Naive B cell (primary cell): ENCODE measurements at regions not wholly inside any gene's neighbourhood (a gene's known extent, or its start where the extent isn't known, plus 50 kb on each side); places are given as distances from the start of the nearest gene placed in this dataset.
A peak's percentile ranks its signal among the peaks of the same experiment; 100 is the strongest.
"Not testable (repeated sequence)": the region's sequence is repeated elsewhere in the genome, so short reads cannot be mapped to it uniquely, and the experiment has no call there.

Source experiments
- ATAC-seq, 2 donors: fragments of 150-1000 bp; cut with Tn5 transposase; 2 replicates each; pipeline ENCODE4 v1.10.0; 2021; ENCODE audit warnings: low read depth in 2 of 2, mild to moderate bottlenecking in 2 of 2, moderate library complexity in 2 of 2
- DNase-seq: peaks from one replicate; pipeline ENCODE4 v3.0.0; 2022
- H3K27ac Mint-ChIP-seq, 6 donors: one replicate each; pipeline ENCODE4 v1.8.0; 2020 to 2022; ENCODE audit warnings: mild to moderate bottlenecking in 6 of 6, mixed read lengths in 6 of 6, moderate library complexity in 5 of 6, inconsistent platforms in 2 of 6
- H3K27me3 Mint-ChIP-seq, 3 donors: one replicate each; pipeline ENCODE4 v1.8.0; 2021 to 2022; ENCODE audit warnings: mixed read lengths in 3 of 3, mild to moderate bottlenecking in 1 of 3
- H3K36me3 Mint-ChIP-seq, 2 donors: one replicate each; pipeline ENCODE4 v1.8.0; 2020 to 2022; ENCODE audit warnings: mixed read lengths in 2 of 2, inconsistent platforms in 1 of 2, mild to moderate bottlenecking in 1 of 2
- H3K4me1 Mint-ChIP-seq, 3 donors: one replicate each; pipeline ENCODE4 v1.8.0; 2020 to 2022; ENCODE audit warnings: mixed read lengths in 3 of 3, inconsistent platforms in 1 of 3, mild to moderate bottlenecking in 1 of 3, moderate library complexity in 1 of 3
- H3K4me3 Mint-ChIP-seq, 8 donors: one replicate each; pipeline ENCODE4 v1.8.0; 2020 to 2022; ENCODE audit warnings: mild to moderate bottlenecking in 8 of 8, mixed read lengths in 8 of 8, moderate library complexity in 8 of 8, inconsistent platforms in 2 of 8
- H3K9me3 Mint-ChIP-seq, 7 donors: one replicate each; pipeline ENCODE4 v1.8.0; 2020 to 2022; ENCODE audit warnings: mixed read lengths in 7 of 7, mild to moderate bottlenecking in 5 of 7, inconsistent platforms in 2 of 7, moderate library complexity in 1 of 7

DNA sequence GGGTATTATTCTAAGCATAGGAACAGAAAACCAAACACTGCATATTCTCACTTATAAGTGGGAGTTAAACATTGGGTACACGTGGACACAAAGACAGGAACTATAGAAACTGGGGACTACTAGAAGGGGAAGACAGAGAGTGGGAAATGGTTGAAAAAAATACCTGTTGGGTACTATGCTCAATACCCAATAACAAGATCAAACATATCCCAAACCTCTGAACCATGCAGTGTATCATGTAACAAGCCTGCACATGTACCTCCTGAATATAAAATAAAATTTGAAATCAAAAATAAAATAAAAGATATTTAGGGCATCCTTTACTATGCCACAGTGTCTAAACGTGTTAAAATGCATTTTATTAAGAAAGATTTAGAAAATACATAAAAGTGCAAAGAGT is 221.0 kb upstream of the TFPI start:
- H3K4me3 Mint-ChIP-seq, result no peak overlapping the region
- H3K27ac Mint-ChIP-seq, result no peak overlapping the region
- ATAC-seq, result no peak
- no peaks in the 10 kb centered on the region for H3K36me3 Mint-ChIP-seq
- no peaks in the 10 kb centered on the region for H3K4me1 Mint-ChIP-seq
- no peaks in the 10 kb centered on the region for H3K27me3 Mint-ChIP-seq
- peaks cover 0 to 7% (median 3%) of the 10 kb centered on the region in 7 donors for H3K9me3 Mint-ChIP-seq
- DNase-seq, result no peak

DNA sequence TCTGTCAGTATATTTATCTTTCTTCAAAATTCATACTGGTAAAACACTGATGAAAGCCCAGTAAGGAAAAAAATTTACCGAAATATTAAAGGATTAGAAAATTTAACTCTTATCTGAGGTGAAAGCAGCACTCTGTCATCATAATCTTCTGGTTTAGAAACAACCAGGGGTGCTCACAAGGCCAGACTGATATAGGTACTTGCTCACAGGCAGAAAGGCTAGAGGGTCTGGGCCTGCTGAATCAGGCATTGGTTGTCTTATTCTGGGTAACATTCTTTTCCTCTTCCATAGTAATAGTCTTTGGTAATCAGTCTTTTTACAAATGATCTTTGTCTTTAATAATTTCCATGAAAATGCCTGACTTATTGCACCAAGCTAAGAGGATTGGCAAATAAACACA is 221.4 kb upstream of the TFPI start:
- H3K4me1 Mint-ChIP-seq, result no peaks in the 10 kb centered on the region
- DNase-seq (no peak), ATAC-seq (no peak)
- H3K4me3 Mint-ChIP-seq, result no peak overlapping the region
- H3K9me3 Mint-ChIP-seq, result peaks cover 0 to 7% (median 3%) of the 10 kb centered on the region in 7 donors
- no peak overlapping the region for H3K27ac Mint-ChIP-seq
- no peaks in the 10 kb centered on the region for H3K36me3 Mint-ChIP-seq
- no peaks in the 10 kb centered on the region for H3K27me3 Mint-ChIP-seq

DNA sequence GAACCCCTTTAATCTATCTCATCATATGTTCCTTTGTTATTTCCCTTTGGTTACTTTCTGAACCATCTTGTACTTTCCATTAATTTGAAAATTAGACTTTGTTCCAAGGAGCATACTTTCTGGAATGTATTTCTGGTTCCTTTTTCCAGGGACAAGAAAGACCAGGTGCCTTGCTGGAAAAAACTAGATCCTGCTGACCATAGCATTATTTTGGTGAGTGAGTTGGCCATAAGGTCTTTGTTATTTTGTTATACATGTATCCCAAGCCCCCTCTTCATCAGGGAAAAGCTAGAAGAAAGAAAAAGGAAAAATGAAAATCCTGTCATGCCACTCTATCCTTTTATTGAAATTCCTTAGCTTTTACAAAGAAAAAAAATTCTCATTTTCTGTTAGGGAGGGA is 228.1 kb upstream of the TFPI start:
- no peak for DNase-seq
- no peak for ATAC-seq
- H3K4me3 Mint-ChIP-seq, result no peak overlapping the region
- H3K4me1 Mint-ChIP-seq, result no peaks in the 10 kb centered on the region
- no peaks in the 10 kb centered on the region for H3K27me3 Mint-ChIP-seq
- no peaks in the 10 kb centered on the region for H3K36me3 Mint-ChIP-seq
- no peak overlapping the region for H3K27ac Mint-ChIP-seq
- peaks cover 0 to 8% (median 0%) of the 10 kb centered on the region in 7 donors for H3K9me3 Mint-ChIP-seq

DNA sequence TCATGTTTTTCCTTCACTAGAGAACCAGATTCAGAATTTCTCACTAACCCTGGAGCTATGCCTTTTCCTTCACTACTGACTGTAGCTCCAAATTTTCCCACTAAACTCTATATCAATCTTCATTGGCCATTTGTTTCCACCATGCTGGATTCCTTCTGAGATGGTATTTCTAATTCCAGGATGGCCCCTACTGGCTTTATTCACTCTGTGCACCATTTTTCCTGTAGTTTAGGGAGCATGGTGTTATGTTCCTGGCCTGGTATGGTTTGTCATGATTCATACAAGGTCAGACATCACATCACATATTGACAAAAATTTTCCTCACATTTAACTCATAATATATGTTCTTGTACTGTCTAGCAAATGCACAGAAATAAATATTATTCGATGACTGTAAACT is 229.2 kb upstream of the TFPI start:
- DNase-seq, result no peak
- Mint-ChIP-seq H3K36me3 (no peaks in the 10 kb centered on the region), H3K9me3 (peaks cover 0 to 3% (median 0%) of the 10 kb centered on the region in 7 donors), H3K27ac (no peak overlapping the region), H3K4me1 (no peaks in the 10 kb centered on the region), H3K4me3 (no peak overlapping the region), H3K27me3 (no peaks in the 10 kb centered on the region)
- ATAC-seq, result no peak

DNA sequence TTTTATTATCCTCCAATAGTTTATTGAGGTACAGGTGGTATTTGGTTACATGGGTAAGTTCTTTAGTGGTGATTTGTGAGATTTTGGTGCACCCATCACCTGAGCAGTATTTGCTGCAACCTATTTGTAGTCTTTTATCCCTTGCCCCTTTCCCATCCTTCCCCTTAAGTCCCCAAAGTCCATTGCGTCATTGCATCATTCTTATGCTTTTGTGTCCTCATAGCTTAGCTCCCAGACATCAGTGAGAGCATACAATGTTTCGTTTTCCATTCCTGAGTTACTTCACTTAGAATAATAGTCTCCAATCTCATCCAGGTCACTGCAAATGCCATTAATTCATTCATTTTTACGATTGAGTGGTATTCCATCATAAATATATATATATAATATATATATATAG is 229.9 kb upstream of the TFPI start:
- not testable (repeated sequence) for H3K36me3 Mint-ChIP-seq, H3K27me3 Mint-ChIP-seq, H3K9me3 Mint-ChIP-seq, DNase-seq, H3K4me3 Mint-ChIP-seq, H3K4me1 Mint-ChIP-seq, H3K27ac Mint-ChIP-seq, ATAC-seq

DNA sequence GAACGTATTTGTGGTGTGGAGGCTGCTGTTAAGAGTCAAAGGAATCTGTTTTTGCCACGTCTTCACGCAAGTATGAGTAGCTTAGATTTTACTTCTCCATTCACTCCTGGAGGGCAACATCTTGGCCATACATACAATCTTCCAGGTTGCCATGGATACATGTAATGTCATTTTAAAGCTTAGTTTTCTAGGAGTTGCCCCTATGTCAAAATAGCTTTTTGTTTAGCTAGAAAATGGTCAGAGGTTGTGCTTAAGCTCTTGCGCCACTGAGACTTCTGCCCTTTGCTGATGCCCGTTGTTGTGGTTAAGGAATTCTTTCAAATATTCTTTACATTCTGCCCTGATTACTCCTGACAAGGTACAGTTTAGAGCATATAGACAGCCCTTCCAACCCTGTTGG is 245.4 kb upstream of the TFPI start:
- Mint-ChIP-seq H3K4me3 (no peak overlapping the region), H3K27ac (no peak overlapping the region), H3K27me3 (no peaks in the 10 kb centered on the region), H3K36me3 (peaks cover 0 to 6% of the 10 kb centered on the region in 2 donors), H3K4me1 (no peaks in the 10 kb centered on the region), H3K9me3 (peaks cover 3 to 53% (median 15%) of the 10 kb centered on the region in 7 donors)
- no peak for ATAC-seq
- no peak for DNase-seq

DNA sequence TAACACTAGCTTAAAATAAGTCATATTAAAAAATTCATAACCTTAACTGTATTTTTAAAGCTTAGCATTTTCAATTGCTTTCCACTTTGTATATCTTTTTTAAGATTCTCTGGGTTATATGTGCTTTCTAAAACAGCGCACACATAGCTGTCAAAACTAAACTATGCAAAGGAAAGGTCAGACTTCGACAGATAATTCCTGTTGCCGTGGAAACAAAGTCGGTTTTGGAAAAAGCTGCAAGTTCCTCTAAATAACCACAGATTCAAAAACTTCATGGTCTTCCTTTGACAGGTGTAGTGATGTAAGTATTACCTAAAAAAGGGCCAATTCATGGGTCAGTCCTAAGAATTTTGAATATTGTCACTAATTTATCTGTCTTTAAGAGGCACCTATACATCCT is 249.6 kb upstream of the TFPI start:
- no peak for ATAC-seq
- Mint-ChIP-seq H3K4me1 (no peaks in the 10 kb centered on the region), H3K4me3 (no peak overlapping the region), H3K27me3 (no peaks in the 10 kb centered on the region), H3K27ac (no peak overlapping the region), H3K9me3 (peaks cover under 1 to 26% (median 7%) of the 10 kb centered on the region in 7 donors), H3K36me3 (peaks cover 0 to 2% of the 10 kb centered on the region in 2 donors)
- DNase-seq, result no peak

DNA sequence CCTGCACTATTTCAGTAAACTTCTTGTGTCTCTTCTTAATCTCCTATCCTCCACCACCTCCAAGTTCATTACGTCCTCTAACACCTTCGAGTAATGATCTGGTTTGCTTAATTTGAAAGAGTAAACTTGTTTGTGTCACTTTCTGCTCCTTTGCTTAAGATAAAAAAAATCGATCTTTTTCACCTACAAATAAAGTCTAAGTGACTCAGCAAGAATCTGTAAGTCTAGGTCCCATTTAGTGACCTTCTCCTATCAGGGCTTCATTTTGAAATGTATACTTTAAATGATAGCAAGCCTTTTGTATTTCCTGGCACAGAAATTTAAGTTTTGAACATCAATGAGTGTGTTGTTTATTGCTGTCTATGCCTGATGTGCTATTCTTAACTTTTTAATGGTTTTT is 260.9 kb upstream of the TFPI start:
- H3K9me3 Mint-ChIP-seq, result peaks cover 0 to 6% (median 1%) of the 10 kb centered on the region in 7 donors
- no peak overlapping the region for H3K4me3 Mint-ChIP-seq
- no peak for DNase-seq
- H3K36me3 Mint-ChIP-seq, result no peaks in the 10 kb centered on the region
- H3K27ac Mint-ChIP-seq, result no peak overlapping the region
- no peaks in the 10 kb centered on the region for H3K4me1 Mint-ChIP-seq
- no peaks in the 10 kb centered on the region for H3K27me3 Mint-ChIP-seq
- no peak for ATAC-seq

DNA sequence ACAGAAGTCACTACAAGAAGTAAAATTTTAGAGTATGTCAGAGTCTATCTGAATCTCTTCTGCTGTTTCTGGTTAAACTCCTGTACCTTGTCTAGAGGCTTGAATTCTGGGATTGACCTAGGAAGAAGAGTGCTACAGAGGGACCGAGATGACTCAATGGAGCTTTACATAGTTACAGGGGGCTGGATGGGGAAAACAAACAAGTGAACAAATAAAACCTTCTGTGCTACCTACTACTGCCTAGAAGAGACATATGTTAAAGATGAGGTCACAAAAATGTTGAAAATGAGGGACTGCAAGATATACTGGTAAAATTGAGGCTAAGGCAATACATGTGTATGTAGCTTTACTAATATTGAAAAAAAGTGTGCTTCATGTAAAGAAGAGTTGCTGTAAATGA is 265.4 kb upstream of the TFPI start:
- H3K9me3 Mint-ChIP-seq, result peaks cover 0 to 6% (median 3%) of the 10 kb centered on the region in 7 donors
- H3K4me1 Mint-ChIP-seq, result no peaks in the 10 kb centered on the region
- ATAC-seq (no peak), DNase-seq (no peak)
- H3K27me3 Mint-ChIP-seq, result no peaks in the 10 kb centered on the region
- no peak overlapping the region for H3K27ac Mint-ChIP-seq
- no peaks in the 10 kb centered on the region for H3K36me3 Mint-ChIP-seq
- H3K4me3 Mint-ChIP-seq, result peak overlapping the region in 1 of 8 donors; percentile 6

DNA sequence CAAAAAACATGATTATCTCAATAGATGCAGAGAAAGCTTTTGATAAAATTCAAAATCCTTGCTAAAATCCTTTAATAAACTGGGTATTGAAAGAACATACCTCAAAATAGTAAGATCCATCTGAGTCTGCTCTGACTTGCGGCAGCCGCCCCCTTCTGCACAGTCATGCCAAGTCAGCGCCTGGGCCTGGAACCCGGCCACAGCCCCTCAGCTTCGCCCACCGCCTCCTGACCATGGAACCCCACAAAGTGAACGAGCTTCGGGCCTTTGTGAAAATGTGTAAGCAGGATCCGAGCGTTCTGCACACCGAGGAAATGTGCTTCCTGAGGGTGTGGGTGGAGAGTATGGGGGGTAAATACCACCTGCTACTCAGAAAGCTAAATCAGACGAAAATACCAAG is 270.9 kb upstream of the TFPI start:
- ATAC-seq, result no peak
- Mint-ChIP-seq H3K9me3 (peaks cover 0 to 20% (median 8%) of the 10 kb centered on the region in 7 donors), H3K4me1 (no peaks in the 10 kb centered on the region), H3K27ac (no peak overlapping the region), H3K4me3 (no peak overlapping the region), H3K36me3 (no peaks in the 10 kb centered on the region), H3K27me3 (no peaks in the 10 kb centered on the region)
- no peak for DNase-seq

DNA sequence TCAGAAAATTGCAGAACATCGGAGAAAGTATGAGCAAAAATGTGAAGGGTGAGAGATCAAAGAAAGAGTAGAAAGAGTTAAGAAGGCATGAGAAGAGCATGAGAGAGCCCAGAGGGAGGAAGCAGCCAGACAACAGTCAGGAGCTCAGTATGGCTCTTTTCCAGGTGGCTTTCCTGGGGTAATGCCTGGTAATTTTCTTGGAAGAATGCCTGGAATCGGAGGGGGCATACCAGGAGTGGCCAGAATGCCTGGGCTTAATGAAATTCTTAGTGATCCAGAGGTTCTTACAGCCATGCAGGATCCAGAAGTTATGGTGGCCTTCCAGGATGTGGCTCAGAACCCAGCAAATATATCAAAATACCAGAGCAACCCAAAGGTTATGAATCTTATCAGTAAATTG is 271.8 kb upstream of the TFPI start:
- no peaks in the 10 kb centered on the region for H3K36me3 Mint-ChIP-seq
- H3K4me3 Mint-ChIP-seq, result no peak overlapping the region
- H3K4me1 Mint-ChIP-seq, result no peaks in the 10 kb centered on the region
- H3K27ac Mint-ChIP-seq, result no peak overlapping the region
- ATAC-seq (no peak), DNase-seq (no peak)
- peaks cover 0 to 20% (median 8%) of the 10 kb centered on the region in 7 donors for H3K9me3 Mint-ChIP-seq
- no peaks in the 10 kb centered on the region for H3K27me3 Mint-ChIP-seq

DNA sequence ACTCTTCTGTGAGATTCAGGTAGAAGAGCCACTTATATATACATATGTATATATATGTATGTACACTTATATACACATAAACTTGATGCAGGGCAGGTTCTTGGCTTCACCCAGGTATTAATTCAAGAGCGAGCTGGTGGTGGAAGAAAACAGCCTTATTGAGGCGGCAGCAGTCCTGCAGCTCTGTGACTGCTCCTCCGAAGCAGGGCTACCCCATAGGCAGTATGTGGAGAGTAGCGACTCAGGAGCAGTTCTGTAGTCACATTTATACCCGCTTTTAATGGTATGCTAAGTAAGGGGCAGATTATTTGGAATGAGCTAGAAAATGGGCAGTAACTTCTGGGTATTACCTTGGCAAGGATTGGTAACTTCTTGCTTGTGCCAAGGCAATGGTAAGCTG is 280.6 kb upstream of the TFPI start:
- no peak for DNase-seq
- Mint-ChIP-seq H3K4me3 (no peak overlapping the region), H3K4me1 (no peaks in the 10 kb centered on the region), H3K27me3 (no peaks in the 10 kb centered on the region), H3K27ac (no peak overlapping the region), H3K36me3 (no peaks in the 10 kb centered on the region), H3K9me3 (peaks cover 0 to 2% (median 0%) of the 10 kb centered on the region in 7 donors)
- ATAC-seq, result no peak

DNA sequence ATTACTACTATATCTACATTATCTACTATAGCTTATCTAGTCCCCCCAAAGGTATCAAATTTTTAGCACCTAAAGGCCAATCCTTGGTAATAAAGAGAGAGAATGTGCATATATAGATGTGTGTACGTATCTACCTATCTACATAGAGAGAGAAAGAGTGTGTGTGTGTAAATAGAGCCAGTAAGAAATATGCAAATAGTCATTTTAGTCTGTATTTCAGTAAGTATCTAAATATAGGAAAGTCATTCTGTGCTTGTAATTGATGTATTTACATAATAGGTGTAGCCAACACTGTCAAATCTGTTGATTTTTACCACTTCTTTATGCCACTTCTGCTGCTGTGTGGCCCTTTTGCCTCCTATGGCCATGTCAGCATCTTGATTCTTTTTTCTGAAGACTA is 284.5 kb upstream of the TFPI start:
- H3K9me3 Mint-ChIP-seq, result peaks cover 0 to 5% (median 0%) of the 10 kb centered on the region in 7 donors
- H3K4me3 Mint-ChIP-seq, result no peak overlapping the region
- no peaks in the 10 kb centered on the region for H3K27me3 Mint-ChIP-seq
- no peaks in the 10 kb centered on the region for H3K4me1 Mint-ChIP-seq
- H3K27ac Mint-ChIP-seq, result no peak overlapping the region
- ATAC-seq (no peak), DNase-seq (no peak)
- H3K36me3 Mint-ChIP-seq, result no peaks in the 10 kb centered on the region

DNA sequence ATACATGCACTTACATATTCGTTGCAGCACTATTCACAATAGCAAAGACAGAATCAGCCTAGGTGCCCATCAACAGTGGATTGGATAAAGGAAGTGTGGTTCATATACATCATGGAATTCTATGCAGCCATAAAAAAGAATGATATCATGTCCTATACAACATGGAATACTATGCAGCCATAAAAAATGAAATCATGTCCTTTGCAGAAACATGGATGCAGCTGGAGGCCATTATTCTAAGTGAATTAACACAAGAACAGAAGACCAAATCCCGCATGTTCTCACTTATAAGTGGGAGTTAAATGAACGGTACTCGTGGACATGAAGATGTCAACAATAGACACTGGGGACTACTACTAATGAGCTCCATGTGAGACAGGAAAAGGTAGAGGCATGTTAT is 288.1 kb upstream of the TFPI start:
- peak overlapping the region in 1 of 6 donors; percentile 21 for H3K27ac Mint-ChIP-seq
- no peaks in the 10 kb centered on the region for H3K36me3 Mint-ChIP-seq
- no peak overlapping the region for H3K4me3 Mint-ChIP-seq
- DNase-seq, result no peak
- ATAC-seq, result no peak
- peaks cover 0 to 5% (median 0%) of the 10 kb centered on the region in 7 donors for H3K9me3 Mint-ChIP-seq
- H3K27me3 Mint-ChIP-seq, result no peaks in the 10 kb centered on the region
- no peaks in the 10 kb centered on the region for H3K4me1 Mint-ChIP-seq
